RPMI8226 (cell line): ENCODE measurements at regions not wholly inside any gene's neighbourhood (a gene's known extent, or its start where the extent isn't known, plus 50 kb on each side); places are given as distances from the start of the nearest gene placed in this dataset.
"Not testable (repeated sequence)": the region's sequence is repeated elsewhere in the genome, so short reads cannot be mapped to it uniquely, and the experiment has no call there.

Experiments used
- DNase-seq: peaks from one replicate; pipeline ENCODE4 v3.0.0-alpha.2; 2015

- no peak for DNase-seq
These were observed 99.7 kb upstream of the CTDP1 start for GRCh38 chr18:79579807-79580497.

- no peak for DNase-seq
These were observed 99.0 kb upstream of the CTDP1 start for GRCh38 chr18:79580498-79581171.

GRCh38 chr18:79581406-79581805, 98.2 kb upstream of the CTDP1 start:
- DNase-seq: no peak

GRCh38 chr18:79581911-79582310, 97.7 kb upstream of the CTDP1 start:
- DNase-seq: no peak

- no peak for DNase-seq
These were observed 96.6 kb upstream of the CTDP1 start for GRCh38 chr18:79582978-79583377.

- DNase-seq: no peak
These were observed 96.2 kb upstream of the CTDP1 start for GRCh38 chr18:79583426-79583825.

- DNase-seq: no peak
These were observed 95.6 kb upstream of the CTDP1 start for GRCh38 chr18:79583984-79584401.

- peak; percentile 57 for DNase-seq
These were observed 94.9 kb upstream of the CTDP1 start for GRCh38 chr18:79584491-79585394.

GRCh38 chr18:79585395-79586370, 93.9 kb upstream of the CTDP1 start:
- no peak for DNase-seq

- DNase-seq: no peak
These were observed 93.0 kb upstream of the CTDP1 start for GRCh38 chr18:79586436-79587225.

GRCh38 chr18:79587226-79587741, 92.3 kb upstream of the CTDP1 start:
- no peak for DNase-seq

GRCh38 chr18:79587779-79588635, 91.6 kb upstream of the CTDP1 start:
- DNase-seq: no peak

- DNase-seq: no peak
These were observed 90.7 kb upstream of the CTDP1 start for GRCh38 chr18:79588636-79589481.

- DNase-seq: no peak
These were observed 90.0 kb upstream of the CTDP1 start for GRCh38 chr18:79589601-79590091.

GRCh38 chr18:79590191-79591031, 89.2 kb upstream of the CTDP1 start:
- DNase-seq: no peak

GRCh38 chr18:79591032-79591308, 88.6 kb upstream of the CTDP1 start:
- no peak for DNase-seq

- not testable (repeated sequence) for DNase-seq
These were observed 86.9 kb upstream of the CTDP1 start for GRCh38 chr18:79592684-79593083.

- no peak for DNase-seq
These were observed 83.7 kb upstream of the CTDP1 start for GRCh38 chr18:79595876-79596374.
